RWPE2 (cell line): ENCODE measurements at regions not wholly inside any gene's neighbourhood (a gene's known extent, or its start where the extent isn't known, plus 50 kb on each side); places are given as distances from the start of the nearest gene placed in this dataset.

Experiments used
- ATAC-seq: fragments of 200-7000 bp; cut with Tn5 transposase; 3 replicates; pipeline ENCODE4 v1.9.1; 2021; ENCODE audit warnings: low read depth
- DNase-seq: peaks from one replicate; pipeline ENCODE4 v3.0.0-alpha.2; 2020; ENCODE audit warnings: low spot score
- H3K27ac ChIP-seq: fragments of 450-650 bp; 2 replicates; pipeline ENCODE4 v1.5.1; 2017; ENCODE audit warnings: mild to moderate bottlenecking; ENCODE audit not compliant: poor library complexity, severe bottlenecking
- H3K27me3 ChIP-seq: fragments of 250-450 bp; sonication (Bioruptor Pico); 2 replicates; pipeline ENCODE4 v1.5.1; 2021; ENCODE audit warnings: mild to moderate bottlenecking, moderate library complexity; ENCODE audit not compliant: insufficient read depth, poor library complexity, severe bottlenecking
- H3K36me3 ChIP-seq: fragments of 250-450 bp; sonication (Bioruptor Pico); 2 replicates; pipeline ENCODE4 v1.5.1; 2020; ENCODE audit warnings: low read depth, mild to moderate bottlenecking, moderate library complexity
- H3K4me1 ChIP-seq: fragments of 250-450 bp; sonication (Bioruptor Pico); 2 replicates; pipeline ENCODE4 v1.5.1; 2021; ENCODE audit warnings: mild to moderate bottlenecking, moderate library complexity; ENCODE audit not compliant: insufficient read depth, poor library complexity, severe bottlenecking
- H3K4me3 ChIP-seq: fragments of 250-450 bp; sonication (Bioruptor Pico); 2 replicates; pipeline ENCODE4 v1.5.1; 2021; ENCODE audit warnings: mild to moderate bottlenecking, moderate library complexity; ENCODE audit not compliant: severe bottlenecking
- H3K9me3 ChIP-seq: fragments of 250-450 bp; sonication (Bioruptor Pico); 2 replicates; pipeline ENCODE4 v1.5.1; 2021; ENCODE audit warnings: mild to moderate bottlenecking, moderate library complexity; ENCODE audit not compliant: severe bottlenecking
- CTCF ChIP-seq: fragments of 450-650 bp; IDR thresholded peaks from one replicate; pipeline ENCODE4 v1.5.1; 2017; ENCODE audit warnings: mild to moderate bottlenecking, moderate library complexity; ENCODE audit not compliant: poor library complexity, severe bottlenecking

DNA sequence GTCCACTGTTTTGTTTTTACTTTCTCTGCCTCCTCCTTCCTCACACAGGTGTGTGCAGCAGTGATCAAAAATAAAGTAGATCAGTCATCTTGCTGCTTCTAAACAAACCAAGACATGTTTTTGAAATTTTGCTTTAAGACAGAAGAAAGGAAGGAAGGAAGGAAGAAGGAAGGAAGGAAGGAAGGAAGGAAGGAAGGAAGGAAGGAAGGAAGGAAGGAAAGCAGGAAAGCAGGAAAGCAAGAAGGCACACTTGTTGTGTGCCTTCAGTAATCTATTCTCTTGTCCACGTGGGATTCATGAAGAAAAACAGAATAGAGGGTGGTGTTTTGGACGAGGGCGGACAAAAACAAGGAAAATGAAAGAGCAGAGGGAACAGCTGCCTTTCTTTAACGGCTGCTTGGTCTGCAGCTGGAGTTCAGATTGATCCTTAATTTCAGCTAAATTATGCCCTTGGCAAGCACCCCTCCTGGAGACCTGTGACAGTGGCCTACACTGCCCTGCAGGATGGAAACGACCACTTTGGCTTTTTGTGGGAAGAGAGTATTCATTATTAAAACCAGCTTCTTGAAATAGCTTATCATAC is 188.5 kb upstream of the IRX3 start:
- ATAC-seq, result no peak
- Histone ChIP-seq H3K9me3 (no peaks in the 10 kb centered on the region), H3K4me1 (no peaks in the 10 kb centered on the region), H3K36me3 (no peaks in the 10 kb centered on the region), H3K27ac (no peak overlapping the region), H3K27me3 (peaks cover 2% of the 10 kb centered on the region), H3K4me3 (no peak overlapping the region)
- TF ChIP-seq CTCF, result no peak
- DNase-seq, result no peak

GRCh38 chr16:54473226-54473993 is 186.8 kb upstream of the IRX3 start:
- Histone ChIP-seq H3K4me1 (no peaks in the 10 kb centered on the region), H3K27me3 (no peaks in the 10 kb centered on the region), H3K27ac (no peak overlapping the region), H3K4me3 (no peak overlapping the region), H3K9me3 (no peaks in the 10 kb centered on the region), H3K36me3 (no peaks in the 10 kb centered on the region)
- no peak for ATAC-seq
- no peak for TF ChIP-seq CTCF
- DNase-seq, result no peak

DNA sequence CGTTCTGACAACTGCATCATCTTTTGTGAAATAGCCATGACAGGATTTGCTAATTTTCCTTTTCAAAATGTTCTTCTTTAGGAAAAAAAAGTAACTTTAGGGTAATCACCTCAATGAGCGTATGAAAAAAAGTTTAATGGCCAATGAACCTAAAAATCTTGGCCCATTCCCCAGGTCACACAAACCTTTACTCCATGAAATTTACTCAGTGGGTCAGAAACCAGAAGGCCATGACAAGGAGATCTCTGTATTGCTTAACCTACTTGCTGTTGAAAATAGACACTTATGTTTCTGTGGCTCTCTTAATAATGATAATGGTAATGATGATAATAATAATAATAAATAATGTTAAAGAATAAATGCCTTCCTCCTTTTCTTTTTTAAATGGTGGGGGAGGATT is 180.8 kb upstream of the IRX3 start:
- Histone ChIP-seq H3K27ac (no peak overlapping the region), H3K4me3 (no peak overlapping the region), H3K36me3 (no peaks in the 10 kb centered on the region), H3K9me3 (no peaks in the 10 kb centered on the region), H3K4me1 (no peaks in the 10 kb centered on the region), H3K27me3 (no peaks in the 10 kb centered on the region)
- no peak for ATAC-seq
- DNase-seq, result no peak
- TF ChIP-seq CTCF, result no peak

DNA sequence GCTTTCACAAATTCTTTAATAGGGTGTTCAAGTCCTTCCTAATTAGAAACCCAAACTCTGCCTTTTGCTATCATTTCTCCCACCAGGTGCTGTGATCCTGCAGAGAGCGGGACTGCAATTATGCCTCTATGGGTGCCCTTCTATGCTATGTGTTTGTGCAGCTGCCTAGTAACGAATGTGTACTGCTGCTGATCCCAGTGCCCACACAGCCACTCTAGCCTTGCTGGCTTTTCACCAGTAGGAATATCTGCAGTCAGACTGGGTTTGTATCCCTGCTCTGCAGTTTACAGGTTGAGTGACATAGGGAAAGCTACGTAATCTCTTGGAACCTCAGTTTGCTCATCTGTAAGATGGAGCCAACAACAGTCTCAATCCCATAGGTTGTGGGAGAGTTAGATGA is 179.6 kb upstream of the IRX3 start:
- TF ChIP-seq CTCF, result no peak
- Histone ChIP-seq H3K27me3 (no peaks in the 10 kb centered on the region), H3K9me3 (no peaks in the 10 kb centered on the region), H3K4me1 (no peaks in the 10 kb centered on the region), H3K36me3 (no peaks in the 10 kb centered on the region), H3K4me3 (no peak overlapping the region), H3K27ac (no peak overlapping the region)
- ATAC-seq, result no peak
- no peak for DNase-seq

DNA sequence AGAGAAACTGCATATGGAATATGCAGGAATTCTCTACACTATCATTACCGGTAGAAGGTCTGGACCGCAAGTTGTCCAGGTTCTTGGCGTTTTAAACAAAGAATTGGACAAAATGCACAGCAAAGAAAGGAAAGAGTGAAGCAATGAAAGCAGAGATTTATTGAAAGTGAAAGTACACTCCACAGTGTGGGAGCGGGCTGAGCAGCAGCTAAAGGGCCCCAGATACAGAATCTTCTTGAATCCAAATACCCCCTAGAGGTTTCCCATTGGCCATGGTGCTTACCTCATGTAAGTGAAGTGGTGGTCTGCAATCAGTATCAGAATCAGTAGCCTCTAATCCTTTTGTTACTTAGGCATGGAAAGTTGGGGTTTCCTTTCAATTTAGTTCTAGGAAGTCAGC is 178.5 kb upstream of the IRX3 start:
- Histone ChIP-seq H3K27me3 (no peaks in the 10 kb centered on the region), H3K27ac (no peak overlapping the region), H3K4me1 (no peaks in the 10 kb centered on the region), H3K36me3 (no peaks in the 10 kb centered on the region), H3K4me3 (no peak overlapping the region), H3K9me3 (no peaks in the 10 kb centered on the region)
- ATAC-seq, result no peak
- no peak for TF ChIP-seq CTCF
- no peak for DNase-seq
